Glutamatergic neuron (in vitro differentiated cells): ENCODE measurements at regions not wholly inside any gene's neighbourhood (a gene's known extent, or its start where the extent isn't known, plus 50 kb on each side); places are given as distances from the start of the nearest gene placed in this dataset.

Source experiments
- DNase-seq: peaks from one replicate; pipeline ENCODE4 v3.0.0; 2022
- H3K27ac Mint-ChIP-seq: one replicate; pipeline ENCODE4 v1.8.0; 2020; ENCODE audit warnings: mild to moderate bottlenecking, mixed read lengths, inconsistent platforms; ENCODE audit not compliant: unreplicated experiment
- H3K27me3 Mint-ChIP-seq: one replicate; pipeline ENCODE4 v1.8.0; 2020; ENCODE audit warnings: mild to moderate bottlenecking, moderate library complexity, mixed read lengths, inconsistent platforms; ENCODE audit not compliant: unreplicated experiment
- H3K36me3 Mint-ChIP-seq: one replicate; pipeline ENCODE4 v1.8.0; 2020; ENCODE audit warnings: mild to moderate bottlenecking, mixed read lengths, inconsistent platforms; ENCODE audit not compliant: unreplicated experiment
- H3K4me1 Mint-ChIP-seq: one replicate; pipeline ENCODE4 v1.8.0; 2020; ENCODE audit warnings: mild to moderate bottlenecking, low read depth, mixed read lengths, inconsistent platforms; ENCODE audit not compliant: unreplicated experiment
- H3K4me3 Mint-ChIP-seq: one replicate; pipeline ENCODE4 v1.8.0; 2020; ENCODE audit warnings: mild to moderate bottlenecking, mixed read lengths, inconsistent platforms; ENCODE audit not compliant: unreplicated experiment
- H3K9me3 Mint-ChIP-seq: one replicate; pipeline ENCODE4 v1.8.0; 2020; ENCODE audit warnings: mild to moderate bottlenecking, moderate library complexity, mixed read lengths, inconsistent platforms; ENCODE audit not compliant: unreplicated experiment
- CTCF ChIP-seq: fragments of 200-600 bp; sonication (generic); IDR thresholded peaks from one replicate; pipeline ENCODE4 v1.5.0; 2021; ENCODE audit not compliant: partially characterized antibody, unreplicated experiment

DNA sequence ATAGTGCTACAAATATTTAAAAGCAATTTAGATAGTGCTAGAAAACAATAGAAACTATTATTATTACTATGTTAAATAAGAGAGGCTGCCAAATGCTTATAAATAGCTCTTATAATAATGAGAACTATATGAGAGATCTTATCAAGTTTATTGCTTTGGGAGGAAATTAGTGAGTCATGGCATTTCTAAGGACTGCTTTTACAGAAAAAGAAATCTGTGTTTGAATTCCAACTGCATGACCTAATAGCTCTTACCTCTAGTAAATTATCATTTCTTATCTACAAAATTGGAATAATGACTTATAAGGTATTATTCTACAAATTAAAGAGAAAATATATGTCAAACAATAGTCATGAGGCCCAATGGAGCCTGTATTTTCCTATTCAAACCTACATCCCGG is 177.2 kb downstream of the GABRG1 start:
- no peak for DNase-seq
- H3K27me3 Mint-ChIP-seq = no peaks in the 10 kb centered on the region
- no peaks in the 10 kb centered on the region for H3K9me3 Mint-ChIP-seq
- H3K36me3 Mint-ChIP-seq = no peaks in the 10 kb centered on the region
- TF ChIP-seq CTCF = no peak
- no peak overlapping the region for H3K4me3 Mint-ChIP-seq
- H3K4me1 Mint-ChIP-seq = no peaks in the 10 kb centered on the region
- H3K27ac Mint-ChIP-seq = no peak overlapping the region

DNA sequence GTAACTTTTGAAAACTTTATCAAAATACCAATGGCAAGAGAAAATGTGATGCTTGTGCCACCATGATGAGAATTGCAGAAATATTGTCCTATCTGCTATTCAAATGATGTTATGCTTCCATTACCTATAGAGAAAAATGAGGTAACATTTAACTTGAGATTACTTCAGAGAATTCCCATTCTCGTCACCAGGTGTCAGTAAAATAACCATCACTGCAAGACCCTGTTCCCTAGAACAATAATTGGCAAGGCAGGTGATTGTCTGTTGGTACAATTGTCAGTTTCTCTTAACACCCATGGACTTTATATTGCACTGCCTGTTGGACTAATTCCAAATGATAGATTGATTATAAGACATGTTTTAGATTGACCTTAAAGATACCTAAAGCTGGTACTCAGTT is 179.9 kb downstream of the GABRG1 start:
- Mint-ChIP-seq H3K27me3 (peaks cover 2% of the 10 kb centered on the region), H3K27ac (no peak overlapping the region)

DNA sequence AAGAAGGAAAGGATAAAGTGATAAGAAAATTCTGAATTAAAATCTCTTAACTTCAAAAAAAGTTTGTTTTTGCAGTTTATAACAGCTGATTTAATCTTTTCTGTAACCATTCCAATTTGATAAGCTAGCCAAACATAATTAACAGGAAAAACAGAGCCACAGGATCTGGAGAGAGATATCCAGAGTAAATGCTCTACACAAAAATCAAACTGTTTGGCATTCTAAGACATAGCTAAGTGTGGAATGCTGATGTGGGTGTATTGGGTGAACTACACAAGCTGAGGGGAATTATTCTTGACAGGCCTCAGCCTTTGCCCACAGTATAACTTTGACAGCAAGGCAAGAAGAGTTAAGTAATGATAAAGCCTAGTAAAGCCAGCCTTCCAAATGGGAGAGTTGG is 184.8 kb downstream of the GABRG1 start:
- DNase-seq = no peak
- Mint-ChIP-seq H3K27ac (no peak overlapping the region), H3K27me3 (peaks cover 2% of the 10 kb centered on the region), H3K36me3 (no peaks in the 10 kb centered on the region), H3K9me3 (no peaks in the 10 kb centered on the region), H3K4me1 (no peaks in the 10 kb centered on the region), H3K4me3 (no peak overlapping the region)
- no peak for TF ChIP-seq CTCF

More for the DNA sequence above, 179.9 kb downstream of the GABRG1 start:
- TF ChIP-seq CTCF = no peak
- DNase-seq = no peak
- Mint-ChIP-seq H3K4me3 (no peak overlapping the region), H3K36me3 (no peaks in the 10 kb centered on the region), H3K4me1 (no peaks in the 10 kb centered on the region), H3K9me3 (no peaks in the 10 kb centered on the region)

- Mint-ChIP-seq H3K4me3 (no peak overlapping the region), H3K36me3 (no peaks in the 10 kb centered on the region), H3K27me3 (no peaks in the 10 kb centered on the region), H3K27ac (no peak overlapping the region), H3K4me1 (no peaks in the 10 kb centered on the region), H3K9me3 (no peaks in the 10 kb centered on the region)
- DNase-seq = no peak
- no peak for TF ChIP-seq CTCF
Measured at GRCh38 chr4:45931154-45931553, 192.7 kb downstream of the GABRG1 start.

DNA sequence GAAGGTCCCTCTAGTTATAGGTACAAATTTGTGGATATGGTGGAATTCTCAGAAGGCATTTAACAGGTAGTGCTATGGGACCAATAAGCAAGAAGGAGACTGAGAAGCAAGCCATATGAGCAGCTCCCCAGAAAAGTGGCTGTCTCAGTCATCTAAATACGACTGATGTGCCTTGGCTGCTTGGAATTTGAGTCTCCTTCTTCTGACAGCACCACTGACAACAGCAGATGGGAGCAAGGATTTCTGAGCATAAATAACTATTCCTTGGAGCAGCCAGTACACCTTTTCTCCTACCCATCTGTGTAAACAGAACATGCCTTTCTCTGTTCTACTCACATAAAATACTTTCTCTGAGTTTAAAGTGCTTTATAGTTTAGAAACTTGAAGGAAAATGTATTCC is 196.2 kb downstream of the GABRG1 start:
- Mint-ChIP-seq H3K36me3 (no peaks in the 10 kb centered on the region), H3K27ac (no peak overlapping the region), H3K4me1 (no peaks in the 10 kb centered on the region), H3K27me3 (no peaks in the 10 kb centered on the region), H3K4me3 (no peak overlapping the region), H3K9me3 (no peaks in the 10 kb centered on the region)
- no peak for DNase-seq
- no peak for TF ChIP-seq CTCF
